Esophagus (tissue), 2 donors: ENCODE measurements at regions not wholly inside any gene's neighbourhood (a gene's known extent, or its start where the extent isn't known, plus 50 kb on each side); places are given as distances from the start of the nearest gene placed in this dataset.

ENCODE experiments used
- H3K27ac ChIP-seq, 2 donors: one replicate each; pipeline ENCODE4 v1.5.1; 2013; ENCODE audit warnings: low read depth in 2 of 2, mild to moderate bottlenecking in 2 of 2, inconsistent platforms in 1 of 2, low read length in 1 of 2, moderate library complexity in 1 of 2
- H3K27me3 ChIP-seq, 2 donors: one replicate each; pipeline ENCODE4 v1.6.1; 2013; ENCODE audit warnings: low read length in 2 of 2, control low read depth in 1 of 2, mild to moderate bottlenecking in 1 of 2; ENCODE audit not compliant: insufficient read depth in 2 of 2, control insufficient read depth in 1 of 2
- H3K36me3 ChIP-seq, 2 donors: one replicate each; pipeline ENCODE4 v1.6.1; 2013; ENCODE audit warnings: low read length in 1 of 2; ENCODE audit not compliant: control insufficient read depth in 2 of 2, insufficient read depth in 2 of 2
- H3K4me1 ChIP-seq, 2 donors: one replicate each; pipeline ENCODE4 v1.6.1; 2013; ENCODE audit warnings: low read length in 1 of 2; ENCODE audit not compliant: control insufficient read depth in 2 of 2, insufficient read depth in 2 of 2
- H3K4me3 ChIP-seq, 2 donors: one replicate each; pipeline ENCODE4 v1.5.1; 2013; ENCODE audit warnings: low read length in 2 of 2, mild to moderate bottlenecking in 2 of 2, low read depth in 1 of 2, moderate library complexity in 1 of 2
- H3K9me3 ChIP-seq, 2 donors: one replicate each; pipeline ENCODE4 v1.6.1; 2013; ENCODE audit warnings: mild to moderate bottlenecking in 2 of 2, low read depth in 1 of 2, low read length in 1 of 2, moderate library complexity in 1 of 2; ENCODE audit not compliant: control insufficient read depth in 2 of 2, insufficient read depth in 1 of 2
- WGBS, 2 donors: extraction: QIAGEN DNeasy Blood & Tissue Kit; methylation state at CpG; one replicate each; pipeline ENCODE4 v1.1.7; 2013; 5-methylcytosine and 5-hydroxymethylcytosine counted together
- donor health status: healthy with polysubstance abuse.
- donor health status: Bipolar disorder and iron deficiency.

GRCh38 chr6:112562301-112563231, 215.4 kb downstream of the RFPL4B start:
- Histone ChIP-seq H3K4me1 (no peaks in the 10 kb centered on the region), H3K9me3 (no peaks in the 10 kb centered on the region), H3K4me3 (no peak overlapping the region), H3K27me3 (no peaks in the 10 kb centered on the region), H3K36me3 (no peaks in the 10 kb centered on the region), H3K27ac (no peak overlapping the region)
- WGBS, 2 donors, result 41 to 47% methylated on average over 7 of the region's 7 CpGs

- H3K36me3 ChIP-seq, result no peaks in the 10 kb centered on the region
- 52 to 63% methylated on average over 3 of the region's 3 CpGs for WGBS, 2 donors
These were observed 216.2 kb downstream of the RFPL4B start for GRCh38 chr6:112563368-112563767.

GRCh38 chr6:112568066-112568465, 220.9 kb downstream of the RFPL4B start:
- Histone ChIP-seq H3K4me3 (no peak overlapping the region), H3K4me1 (no peaks in the 10 kb centered on the region), H3K27me3 (no peaks in the 10 kb centered on the region)

More at GRCh38 chr6:112563368-112563767, 216.2 kb downstream of the RFPL4B start:
- Histone ChIP-seq H3K4me1 (no peaks in the 10 kb centered on the region), H3K9me3 (no peaks in the 10 kb centered on the region), H3K27me3 (no peaks in the 10 kb centered on the region), H3K27ac (no peak overlapping the region), H3K4me3 (no peak overlapping the region)

GRCh38 chr6:112571488-112572270, 224.5 kb downstream of the RFPL4B start:
- no peak overlapping the region for H3K4me3 ChIP-seq
- no peaks in the 10 kb centered on the region for H3K36me3 ChIP-seq
- no peaks in the 10 kb centered on the region for H3K4me1 ChIP-seq
- H3K27ac ChIP-seq, result no peak overlapping the region
- H3K9me3 ChIP-seq, result no peaks in the 10 kb centered on the region
- WGBS, 2 donors, result 26 to 27% methylated on average over 5 of the region's 5 CpGs
- H3K27me3 ChIP-seq, result no peaks in the 10 kb centered on the region

More at GRCh38 chr6:112568066-112568465, 220.9 kb downstream of the RFPL4B start:
- no peaks in the 10 kb centered on the region for H3K36me3 ChIP-seq
- H3K9me3 ChIP-seq, result no peaks in the 10 kb centered on the region
- H3K27ac ChIP-seq, result no peak overlapping the region

GRCh38 chr6:112574190-112574589, 227.1 kb downstream of the RFPL4B start:
- Histone ChIP-seq H3K27me3 (no peaks in the 10 kb centered on the region), H3K4me1 (no peaks in the 10 kb centered on the region), H3K36me3 (no peaks in the 10 kb centered on the region), H3K4me3 (no peak overlapping the region), H3K9me3 (no peaks in the 10 kb centered on the region), H3K27ac (no peak overlapping the region)
- WGBS, 2 donors, result 81 to 90% methylated on average over 3 of the region's 3 CpGs

GRCh38 chr6:112575309-112575834, 228.2 kb downstream of the RFPL4B start:
- Histone ChIP-seq H3K4me1 (no peaks in the 10 kb centered on the region), H3K27ac (no peak overlapping the region), H3K9me3 (no peaks in the 10 kb centered on the region), H3K27me3 (no peaks in the 10 kb centered on the region), H3K36me3 (no peaks in the 10 kb centered on the region), H3K4me3 (no peak overlapping the region)
- 55 to 62% methylated on average over 3 of the region's 3 CpGs for WGBS, 2 donors

- H3K27ac ChIP-seq, result no peak overlapping the region
- no peak overlapping the region for H3K4me3 ChIP-seq
- H3K4me1 ChIP-seq, result no peaks in the 10 kb centered on the region
- H3K27me3 ChIP-seq, result no peaks in the 10 kb centered on the region
- no peaks in the 10 kb centered on the region for H3K9me3 ChIP-seq
- H3K36me3 ChIP-seq, result no peaks in the 10 kb centered on the region
These were observed 229.3 kb downstream of the RFPL4B start for GRCh38 chr6:112576423-112576822.

GRCh38 chr6:112579601-112580000, 232.5 kb downstream of the RFPL4B start:
- no peak overlapping the region for H3K4me3 ChIP-seq
- no peaks in the 10 kb centered on the region for H3K27me3 ChIP-seq
- no peaks in the 10 kb centered on the region for H3K9me3 ChIP-seq
- H3K27ac ChIP-seq, result no peak overlapping the region
- 58 to 76% methylated on average over 1 of the region's 1 CpG for WGBS, 2 donors
- H3K4me1 ChIP-seq, result no peaks in the 10 kb centered on the region
- H3K36me3 ChIP-seq, result no peaks in the 10 kb centered on the region

GRCh38 chr6:112581015-112581414, 233.9 kb downstream of the RFPL4B start:
- Histone ChIP-seq H3K27me3 (no peaks in the 10 kb centered on the region), H3K4me1 (no peaks in the 10 kb centered on the region), H3K4me3 (no peak overlapping the region), H3K27ac (no peak overlapping the region), H3K36me3 (no peaks in the 10 kb centered on the region), H3K9me3 (no peaks in the 10 kb centered on the region)
- WGBS, 2 donors, result 84 to 89% methylated on average over 1 of the region's 1 CpG
